ENCODE measurements at regions not wholly inside any gene's neighbourhood (a gene's known extent, or its start where the extent isn't known, plus 50 kb on each side); places are given as distances from the start of the nearest gene placed in this dataset.

DNA sequence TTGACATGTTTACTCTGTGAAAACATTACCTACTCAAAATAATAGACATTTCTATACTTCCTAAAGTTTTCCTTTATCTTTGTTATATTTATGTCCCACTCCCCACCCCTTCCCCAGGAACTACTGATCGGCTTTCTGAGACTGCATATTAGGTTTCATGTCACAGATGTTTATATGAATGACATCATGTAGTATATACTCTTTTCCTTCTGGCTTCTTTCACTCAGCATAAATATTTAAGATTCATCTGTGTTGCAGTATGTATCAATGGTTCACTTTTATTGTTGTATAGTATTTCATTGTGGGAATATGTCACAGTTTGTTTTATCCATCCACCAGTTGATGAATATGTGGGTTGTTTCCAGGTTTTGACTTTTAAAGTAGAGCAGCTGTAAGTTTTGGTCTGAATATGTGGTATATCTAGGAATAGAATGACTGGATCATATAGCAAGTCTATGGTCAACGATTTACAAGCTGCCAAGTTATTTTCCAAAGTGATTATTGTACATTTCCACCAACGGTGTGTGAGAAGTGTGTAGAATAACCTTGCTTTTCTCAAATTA, 73.8 kb upstream of the CAV2 start:
- TF ChIP-seq ETV6 (IDR thresholded peaks at IDR 0.05; ENCODE audit: borderline replicate concordance in 1 of 2, low read depth in 2 of 2, low read length in 1 of 2) (no peak), ETV6 (CRISPR knock-in tag; IDR thresholded peaks at IDR 0.05; ENCODE audit: borderline replicate concordance) (no peak), RCOR1 (IDR thresholded peaks at IDR 0.05; ENCODE audit: borderline replicate concordance in 1 of 2, low read depth in 2 of 2, low read length in 2 of 2) (no peak), NCOA1 (IDR thresholded peaks at IDR 0.05; ENCODE audit: low read depth) (no peak), EGR1 (conservative IDR thresholded peaks at IDR 0.05) (no peak)
- TF ChIP-seq, protein P1, sequence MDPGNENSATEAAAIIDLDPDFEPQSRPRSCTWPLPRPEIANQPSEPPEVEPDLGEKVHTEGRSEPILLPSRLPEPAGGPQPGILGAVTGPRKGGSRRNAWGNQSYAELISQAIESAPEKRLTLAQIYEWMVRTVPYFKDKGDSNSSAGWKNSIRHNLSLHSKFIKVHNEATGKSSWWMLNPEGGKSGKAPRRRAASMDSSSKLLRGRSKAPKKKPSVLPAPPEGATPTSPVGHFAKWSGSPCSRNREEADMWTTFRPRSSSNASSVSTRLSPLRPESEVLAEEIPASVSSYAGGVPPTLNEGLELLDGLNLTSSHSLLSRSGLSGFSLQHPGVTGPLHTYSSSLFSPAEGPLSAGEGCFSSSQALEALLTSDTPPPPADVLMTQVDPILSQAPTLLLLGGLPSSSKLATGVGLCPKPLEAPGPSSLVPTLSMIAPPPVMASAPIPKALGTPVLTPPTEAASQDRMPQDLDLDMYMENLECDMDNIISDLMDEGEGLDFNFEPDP (CRISPR knock-in tag; IDR thresholded peaks at IDR 0.05), result no peak
- TF ChIP-seq, protein P2, sequence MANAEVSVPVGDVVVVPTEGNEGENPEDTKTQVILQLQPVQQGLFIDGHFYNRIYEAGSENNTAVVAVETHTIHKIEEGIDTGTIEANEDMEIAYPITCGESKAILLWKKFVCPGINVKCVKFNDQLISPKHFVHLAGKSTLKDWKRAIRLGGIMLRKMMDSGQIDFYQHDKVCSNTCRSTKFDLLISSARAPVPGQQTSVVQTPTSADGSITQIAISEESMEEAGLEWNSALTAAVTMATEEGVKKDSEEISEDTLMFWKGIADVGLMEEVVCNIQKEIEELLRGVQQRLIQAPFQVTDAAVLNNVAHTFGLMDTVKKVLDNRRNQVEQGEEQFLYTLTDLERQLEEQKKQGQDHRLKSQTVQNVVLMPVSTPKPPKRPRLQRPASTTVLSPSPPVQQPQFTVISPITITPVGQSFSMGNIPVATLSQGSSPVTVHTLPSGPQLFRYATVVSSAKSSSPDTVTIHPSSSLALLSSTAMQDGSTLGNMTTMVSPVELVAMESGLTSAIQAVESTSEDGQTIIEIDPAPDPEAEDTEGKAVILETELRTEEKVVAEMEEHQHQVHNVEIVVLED (CRISPR knock-in tag; IDR thresholded peaks at IDR 0.05), result no peak

Data from K562 (cell line).